ENCODE measurements at regions not wholly inside any gene's neighbourhood (a gene's known extent, or its start where the extent isn't known, plus 50 kb on each side); places are given as distances from the start of the nearest gene placed in this dataset.

DNA sequence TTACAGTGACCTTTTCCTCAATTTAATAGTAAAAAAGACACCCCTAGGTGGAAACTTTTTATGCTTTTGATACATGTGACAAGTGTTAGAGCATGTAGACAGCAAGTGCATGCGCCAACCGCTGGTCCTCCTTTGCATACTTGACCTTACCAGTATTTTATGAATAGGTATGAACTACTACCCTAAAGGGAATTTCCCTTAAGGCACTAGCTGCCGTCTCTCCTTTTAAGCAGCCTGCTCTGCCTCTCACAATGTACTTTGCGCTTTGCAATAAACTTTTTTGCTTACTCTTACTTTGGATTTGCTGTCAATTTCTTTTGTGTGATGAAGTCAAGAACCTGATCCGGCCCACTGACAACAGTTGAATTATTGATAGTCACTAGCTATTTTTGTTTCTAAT is 50.6 kb upstream of the ZNF133 start:
- H3K27me3 Mint-ChIP-seq: peaks cover 29 to 53% of the 10 kb centered on the region in 2 donors
- peaks cover 10% of the 10 kb centered on the region for H3K36me3 Mint-ChIP-seq
- no peaks in the 10 kb centered on the region for H3K4me1 Mint-ChIP-seq (ENCODE audit: low read depth in 2 of 2)
- DNase-seq (ENCODE audit: low spot score) (no peak), ATAC-seq (no peak)
- H3K4me3 Mint-ChIP-seq: no peak overlapping the region
- no peak overlapping the region for H3K27ac Mint-ChIP-seq
- peaks cover 3% of the 10 kb centered on the region for H3K9me3 Mint-ChIP-seq

Data from natural killer cell treated with Interleukin-12 subunit alpha and Interleukin-12 subunit beta and Interleukin-15 and Interleukin-18, amount 100 ng/mL, for 72 hours (primary cell).